Loucy (cell line): ENCODE measurements at regions not wholly inside any gene's neighbourhood (a gene's known extent, or its start where the extent isn't known, plus 50 kb on each side); places are given as distances from the start of the nearest gene placed in this dataset.

Experiments used
- EZH2phosphoT487 ChIP-seq: fragments of 200-600 bp; IDR thresholded peaks from 2 replicates; pipeline ENCODE4 v1.6.1; 2018; ENCODE audit warnings: antibody characterized with exemption, mild to moderate bottlenecking, moderate library complexity, borderline replicate concordance
- TF ChIP-seq, protein P1 (sequence below): fragments of 200-600 bp; sonication (generic); conservative IDR thresholded peaks from 2 replicates; pipeline ENCODE4 v1.5.1; 2014; ENCODE audit warnings: mild to moderate bottlenecking, antibody characterized with exemption, low read length

DNA sequence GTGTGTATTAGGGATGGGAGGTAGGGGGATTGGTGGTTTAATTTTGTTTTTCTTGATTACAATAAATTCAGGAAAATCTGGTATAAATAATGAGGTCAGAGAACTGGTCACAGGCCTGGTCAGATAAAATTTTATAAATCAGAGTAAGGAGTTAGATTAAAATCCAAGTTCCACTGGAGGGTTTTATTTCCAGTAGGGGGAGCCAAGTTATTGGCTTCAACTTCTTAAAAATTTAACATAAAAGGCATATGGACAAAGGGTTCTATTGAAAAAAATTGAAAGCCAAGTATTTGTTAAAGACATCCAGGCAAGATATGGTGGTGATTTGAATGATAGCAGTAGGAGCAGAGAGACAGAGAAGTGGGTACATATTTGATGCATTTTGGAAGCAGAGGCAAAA lies 763.3 kb downstream of the SORCS1 start:
- TF ChIP-seq, protein P1, sequence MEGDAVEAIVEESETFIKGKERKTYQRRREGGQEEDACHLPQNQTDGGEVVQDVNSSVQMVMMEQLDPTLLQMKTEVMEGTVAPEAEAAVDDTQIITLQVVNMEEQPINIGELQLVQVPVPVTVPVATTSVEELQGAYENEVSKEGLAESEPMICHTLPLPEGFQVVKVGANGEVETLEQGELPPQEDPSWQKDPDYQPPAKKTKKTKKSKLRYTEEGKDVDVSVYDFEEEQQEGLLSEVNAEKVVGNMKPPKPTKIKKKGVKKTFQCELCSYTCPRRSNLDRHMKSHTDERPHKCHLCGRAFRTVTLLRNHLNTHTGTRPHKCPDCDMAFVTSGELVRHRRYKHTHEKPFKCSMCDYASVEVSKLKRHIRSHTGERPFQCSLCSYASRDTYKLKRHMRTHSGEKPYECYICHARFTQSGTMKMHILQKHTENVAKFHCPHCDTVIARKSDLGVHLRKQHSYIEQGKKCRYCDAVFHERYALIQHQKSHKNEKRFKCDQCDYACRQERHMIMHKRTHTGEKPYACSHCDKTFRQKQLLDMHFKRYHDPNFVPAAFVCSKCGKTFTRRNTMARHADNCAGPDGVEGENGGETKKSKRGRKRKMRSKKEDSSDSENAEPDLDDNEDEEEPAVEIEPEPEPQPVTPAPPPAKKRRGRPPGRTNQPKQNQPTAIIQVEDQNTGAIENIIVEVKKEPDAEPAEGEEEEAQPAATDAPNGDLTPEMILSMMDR: 0 out of 2 replicates have a peak, but pooled peaks have one; percentile 13
- TF ChIP-seq EZH2phosphoT487: no peak
